ENCODE measurements at regions not wholly inside any gene's neighbourhood (a gene's known extent, or its start where the extent isn't known, plus 50 kb on each side); places are given as distances from the start of the nearest gene placed in this dataset.

GRCh38 chr2:221791844-221792243 lies 219.7 kb upstream of the EPHA4 start:
- ATAC-seq (ENCODE audit: low FRiP score), result no peak
- DNase-seq (ENCODE audit: low spot score), result no peak
- no peak for TF ChIP-seq CTCF (IDR thresholded peaks at IDR 0.05)

GRCh38 chr2:221787561-221787960 lies 215.5 kb upstream of the EPHA4 start:
- no peak for TF ChIP-seq CTCF (IDR thresholded peaks at IDR 0.05)
- DNase-seq (ENCODE audit: low spot score) (no peak), ATAC-seq (ENCODE audit: low FRiP score) (no peak)

DNA sequence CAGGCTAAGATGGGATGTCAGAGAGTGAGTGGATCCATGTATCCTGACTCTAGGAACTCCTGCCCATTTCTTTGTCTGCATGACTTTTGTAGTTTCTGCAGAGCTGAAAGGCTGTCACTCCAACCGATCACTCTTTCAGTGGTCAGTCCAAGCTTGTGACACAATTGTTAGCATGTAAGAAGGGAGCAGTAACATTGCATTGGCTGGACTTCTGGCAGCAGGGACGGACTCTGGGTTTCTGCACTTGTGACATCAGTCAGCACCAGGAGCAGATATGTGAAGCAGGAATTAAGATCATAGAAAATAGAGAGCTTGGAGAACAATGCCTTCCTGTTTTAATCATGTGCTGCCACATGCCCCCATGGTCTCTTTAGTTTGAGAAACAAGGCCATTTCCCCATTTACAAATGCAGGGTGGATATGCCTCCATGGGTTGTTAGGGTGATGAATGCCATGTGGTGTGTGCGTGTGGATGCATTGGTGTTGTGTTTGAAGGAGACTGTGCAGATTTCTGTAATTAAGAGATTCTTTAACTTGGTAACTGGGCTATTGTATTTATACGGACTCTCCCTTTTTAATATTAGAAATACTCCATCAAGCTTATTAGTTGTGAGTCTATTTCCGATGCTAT lies 214.3 kb upstream of the EPHA4 start:
- DNase-seq (ENCODE audit: low spot score) (no peak), ATAC-seq (ENCODE audit: low FRiP score) (no peak)
- no peak for TF ChIP-seq CTCF (IDR thresholded peaks at IDR 0.05)

GRCh38 chr2:221780281-221780688 lies 208.2 kb upstream of the EPHA4 start:
- no peak for TF ChIP-seq CTCF (IDR thresholded peaks at IDR 0.05)
- no peak for ATAC-seq (ENCODE audit: low FRiP score)
- no peak for DNase-seq (ENCODE audit: low spot score)

- no peak for TF ChIP-seq CTCF (IDR thresholded peaks at IDR 0.05)
- DNase-seq (ENCODE audit: low spot score) (no peak), ATAC-seq (ENCODE audit: low FRiP score) (peak; percentile 65)
Measured at GRCh38 chr2:221779614-221780067, 207.5 kb upstream of the EPHA4 start.

GRCh38 chr2:221778025-221778424 lies 205.9 kb upstream of the EPHA4 start:
- no peak for TF ChIP-seq CTCF (IDR thresholded peaks at IDR 0.05)
- ATAC-seq (ENCODE audit: low FRiP score), result no peak
- no peak for DNase-seq (ENCODE audit: low spot score)

DNA sequence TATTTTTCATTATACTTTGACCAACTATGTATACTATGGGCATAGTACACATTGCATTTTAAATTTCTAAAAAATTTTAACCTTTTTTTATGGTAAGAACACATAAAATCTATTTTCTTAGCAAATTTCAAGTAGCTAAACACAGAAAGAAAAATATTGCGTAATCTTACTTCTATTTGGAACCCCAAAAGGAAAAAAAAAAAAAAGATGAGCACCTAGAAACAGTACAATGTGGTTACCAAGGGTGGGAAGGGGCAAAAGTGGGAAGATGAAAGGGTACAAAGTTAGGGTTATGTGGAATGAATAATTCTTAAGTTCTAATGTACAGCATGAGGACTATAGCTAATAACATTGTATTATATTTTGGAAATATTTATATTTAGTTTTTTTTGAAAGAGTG lies 205.0 kb upstream of the EPHA4 start:
- no peak for TF ChIP-seq CTCF (IDR thresholded peaks at IDR 0.05)
- no peak for DNase-seq (ENCODE audit: low spot score)
- ATAC-seq (ENCODE audit: low FRiP score), result no peak

Measured in omental fat pad (tissue), 3 donors.